GM21576 (cell line): ENCODE measurements at regions not wholly inside any gene's neighbourhood (a gene's known extent, or its start where the extent isn't known, plus 50 kb on each side); places are given as distances from the start of the nearest gene placed in this dataset.

Experiments
- ATAC-seq: cut with Tn5 transposase; IDR thresholded peaks from one replicate; pipeline ENCODE4 v1.9.1; 2021; ENCODE audit warnings: mild to moderate bottlenecking, moderate library complexity; ENCODE audit not compliant: unreplicated experiment

- ATAC-seq: no peak
Measured at GRCh38 chr12:114975640-114976310, 291.8 kb upstream of the TBX3 start.

GRCh38 chr12:114974826-114975639 is 291.1 kb upstream of the TBX3 start:
- ATAC-seq: no peak

GRCh38 chr12:114974333-114974732 is 290.4 kb upstream of the TBX3 start:
- no peak for ATAC-seq

GRCh38 chr12:114968727-114969126 is 284.8 kb upstream of the TBX3 start:
- no peak for ATAC-seq

- ATAC-seq: no peak
Measured at GRCh38 chr12:114967151-114967550, 283.2 kb upstream of the TBX3 start.

GRCh38 chr12:114964841-114965240 is 280.9 kb upstream of the TBX3 start:
- ATAC-seq: no peak

- ATAC-seq: no peak
Measured at GRCh38 chr12:114963846-114964245, 279.9 kb upstream of the TBX3 start.

GRCh38 chr12:114961491-114961890 is 277.5 kb upstream of the TBX3 start:
- ATAC-seq: no peak

- ATAC-seq: no peak
Measured at GRCh38 chr12:114958538-114958937, 274.6 kb upstream of the TBX3 start.

GRCh38 chr12:114957225-114957624 is 273.2 kb upstream of the TBX3 start:
- no peak for ATAC-seq

- ATAC-seq: no peak
Measured at GRCh38 chr12:114955414-114956014, 271.5 kb upstream of the TBX3 start.

GRCh38 chr12:114954511-114955055 is 270.6 kb upstream of the TBX3 start:
- ATAC-seq: no peak

GRCh38 chr12:114952573-114953271 is 268.7 kb upstream of the TBX3 start:
- no peak for ATAC-seq

- ATAC-seq: no peak
Measured at GRCh38 chr12:114949058-114949820, 265.3 kb upstream of the TBX3 start.

- no peak for ATAC-seq
Measured at GRCh38 chr12:114945351-114945750, 261.4 kb upstream of the TBX3 start.

GRCh38 chr12:114944736-114945135 is 260.8 kb upstream of the TBX3 start:
- ATAC-seq: no peak

GRCh38 chr12:114943601-114944000 is 259.6 kb upstream of the TBX3 start:
- ATAC-seq: no peak

- no peak for ATAC-seq
Measured at GRCh38 chr12:114938487-114939210, 254.7 kb upstream of the TBX3 start.

- ATAC-seq: no peak
Measured at GRCh38 chr12:114936148-114937079, 252.4 kb upstream of the TBX3 start.
